ENCODE measurements at regions not wholly inside any gene's neighbourhood (a gene's known extent, or its start where the extent isn't known, plus 50 kb on each side); places are given as distances from the start of the nearest gene placed in this dataset.

DNA sequence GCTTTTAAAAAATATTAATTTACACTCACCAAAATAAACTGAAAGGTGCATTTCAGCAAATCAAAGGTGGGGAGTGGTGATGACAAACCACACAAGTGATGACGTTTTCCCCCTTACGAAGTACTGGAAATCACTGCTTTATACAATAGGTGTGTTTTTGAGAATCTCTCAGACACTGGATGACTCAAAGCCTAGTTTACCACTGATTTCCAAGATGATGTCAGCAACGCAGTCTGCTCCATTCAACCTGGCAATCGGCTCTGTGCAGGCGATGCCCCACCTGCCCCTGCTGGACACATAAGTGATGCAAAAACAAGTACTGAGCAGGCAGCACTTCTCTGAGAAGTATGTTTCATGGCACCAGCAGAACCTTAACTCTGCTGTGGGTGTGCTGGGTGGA is 114.4 kb downstream of the SOD2 start:
- Histone ChIP-seq H4K20me1 (ENCODE audit: insufficient read depth, low read length) (no peaks in the 10 kb centered on the region), H3K9me3 (replicated peaks in 1 of 2; ENCODE audit: control insufficient read depth in 1 of 2, insufficient read depth in 1 of 2, low read length in 2 of 2) (no peaks in the 10 kb centered on the region), H3K36me3 (replicated peaks in 1 of 2; ENCODE audit: control insufficient read depth in 1 of 2, insufficient read depth in 2 of 2, low read length in 2 of 2) (no peaks in the 10 kb centered on the region), H3K4me2 (replicated peaks; ENCODE audit: extremely low read depth, low read length, poor library complexity, severe bottlenecking) (no peak overlapping the region), H3K27ac (ENCODE audit: low read depth in 1 of 2, low read length in 2 of 2) (no peak overlapping the region), H2AFZ (ENCODE audit: insufficient read depth, low read depth, low read length, poor library complexity, severe bottlenecking) (no peak overlapping the region), H3K27me3 (ENCODE audit: control insufficient read depth in 2 of 2, insufficient read depth in 2 of 2, low read length in 2 of 2) (no peaks in the 10 kb centered on the region), H3K79me2 (ENCODE audit: insufficient read depth, low read length) (no peaks in the 10 kb centered on the region), H3K9ac (ENCODE audit: insufficient read depth, low read length, poor library complexity, severe bottlenecking) (no peak overlapping the region), H3K4me3 (replicated peaks in 1 of 3; ENCODE audit: low read depth in 2 of 3, low read length in 3 of 3) (no peak overlapping the region), H3K4me1 (ENCODE audit: control insufficient read depth in 1 of 2, insufficient read depth in 2 of 2, low read length in 2 of 2) (no peaks in the 10 kb centered on the region)
- Mint-ChIP-seq H3K9me3 (peaks cover 0 to 18% (median 3%) of the 10 kb centered on the region in 7 donors), H3K27me3 (ENCODE audit: low read depth in 3 of 3) (peaks cover 3 to 10% (median 3%) of the 10 kb centered on the region in 3 donors), H3K27ac (no peak overlapping the region), H3K36me3 (no peaks in the 10 kb centered on the region), H3K4me3 (no peak overlapping the region), H3K4me1 (no peaks in the 10 kb centered on the region)
- TF ChIP-seq, protein P1, sequence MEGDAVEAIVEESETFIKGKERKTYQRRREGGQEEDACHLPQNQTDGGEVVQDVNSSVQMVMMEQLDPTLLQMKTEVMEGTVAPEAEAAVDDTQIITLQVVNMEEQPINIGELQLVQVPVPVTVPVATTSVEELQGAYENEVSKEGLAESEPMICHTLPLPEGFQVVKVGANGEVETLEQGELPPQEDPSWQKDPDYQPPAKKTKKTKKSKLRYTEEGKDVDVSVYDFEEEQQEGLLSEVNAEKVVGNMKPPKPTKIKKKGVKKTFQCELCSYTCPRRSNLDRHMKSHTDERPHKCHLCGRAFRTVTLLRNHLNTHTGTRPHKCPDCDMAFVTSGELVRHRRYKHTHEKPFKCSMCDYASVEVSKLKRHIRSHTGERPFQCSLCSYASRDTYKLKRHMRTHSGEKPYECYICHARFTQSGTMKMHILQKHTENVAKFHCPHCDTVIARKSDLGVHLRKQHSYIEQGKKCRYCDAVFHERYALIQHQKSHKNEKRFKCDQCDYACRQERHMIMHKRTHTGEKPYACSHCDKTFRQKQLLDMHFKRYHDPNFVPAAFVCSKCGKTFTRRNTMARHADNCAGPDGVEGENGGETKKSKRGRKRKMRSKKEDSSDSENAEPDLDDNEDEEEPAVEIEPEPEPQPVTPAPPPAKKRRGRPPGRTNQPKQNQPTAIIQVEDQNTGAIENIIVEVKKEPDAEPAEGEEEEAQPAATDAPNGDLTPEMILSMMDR (IDR thresholded peaks at IDR 0.05): no peak
- no peak for DNase-seq
- 90% methylated on average over 2 of the region's 5 CpGs for WGBS (ENCODE audit: insufficient coverage)
- intact Hi-C loops (cut with micrococcal nuclease): no loop called here

DNA sequence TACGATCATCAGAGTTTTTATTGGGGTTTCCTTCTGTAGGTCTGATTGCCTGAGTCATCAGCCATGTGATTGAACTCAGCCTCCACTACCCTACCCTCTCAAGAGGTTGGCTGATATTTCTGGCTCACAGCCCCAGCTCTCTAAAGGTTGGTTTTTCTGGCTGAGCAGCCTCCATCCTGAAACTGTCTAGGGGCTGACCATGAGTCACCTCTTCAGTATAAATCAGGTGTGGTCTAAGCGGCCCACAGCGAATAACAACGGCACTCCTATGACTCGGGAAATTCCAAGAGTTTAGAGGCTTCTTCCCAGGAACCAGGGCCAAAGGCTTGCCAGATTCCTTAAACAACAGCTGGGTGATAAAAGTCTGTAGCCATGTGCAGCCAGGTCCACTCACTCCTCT is 115.5 kb downstream of the SOD2 start:
- Mint-ChIP-seq H3K4me3 (no peak overlapping the region), H3K36me3 (no peaks in the 10 kb centered on the region), H3K27ac (no peak overlapping the region), H3K4me1 (no peaks in the 10 kb centered on the region), H3K9me3 (peaks cover 0 to 26% (median 4%) of the 10 kb centered on the region in 7 donors), H3K27me3 (ENCODE audit: low read depth in 3 of 3) (peaks cover 2 to 8% (median 2%) of the 10 kb centered on the region in 3 donors)
- Histone ChIP-seq H2AFZ (ENCODE audit: insufficient read depth, low read depth, low read length, poor library complexity, severe bottlenecking) (no peak overlapping the region), H3K27me3 (ENCODE audit: control insufficient read depth in 2 of 2, insufficient read depth in 2 of 2, low read length in 2 of 2) (no peaks in the 10 kb centered on the region), H3K9me3 (replicated peaks in 1 of 2; ENCODE audit: control insufficient read depth in 1 of 2, insufficient read depth in 1 of 2, low read length in 2 of 2) (no peaks in the 10 kb centered on the region), H3K4me3 (replicated peaks in 1 of 3; ENCODE audit: low read depth in 2 of 3, low read length in 3 of 3) (no peak overlapping the region), H4K20me1 (ENCODE audit: insufficient read depth, low read length) (no peaks in the 10 kb centered on the region), H3K36me3 (replicated peaks in 1 of 2; ENCODE audit: control insufficient read depth in 1 of 2, insufficient read depth in 2 of 2, low read length in 2 of 2) (no peaks in the 10 kb centered on the region), H3K27ac (ENCODE audit: low read depth in 1 of 2, low read length in 2 of 2) (no peak overlapping the region), H3K4me2 (replicated peaks; ENCODE audit: extremely low read depth, low read length, poor library complexity, severe bottlenecking) (no peak overlapping the region), H3K79me2 (ENCODE audit: insufficient read depth, low read length) (no peaks in the 10 kb centered on the region), H3K4me1 (ENCODE audit: control insufficient read depth in 1 of 2, insufficient read depth in 2 of 2, low read length in 2 of 2) (no peaks in the 10 kb centered on the region), H3K9ac (ENCODE audit: insufficient read depth, low read length, poor library complexity, severe bottlenecking) (no peak overlapping the region)
- 93% methylated on average over 5 of the region's 5 CpGs for WGBS (ENCODE audit: insufficient coverage)
- no peak for DNase-seq
- TF ChIP-seq, protein P1 (IDR thresholded peaks at IDR 0.05): no peak
- intact Hi-C loops (cut with micrococcal nuclease): no loop called here

Measured in CD14-positive monocyte (primary cell).